HepG2 (cell line): ENCODE measurements at regions not wholly inside any gene's neighbourhood (a gene's known extent, or its start where the extent isn't known, plus 50 kb on each side); places are given as distances from the start of the nearest gene placed in this dataset.

Experiments
- ELF4 ChIP-seq: sonication (generic); formaldehyde crosslinking; IDR thresholded peaks from 2 replicates; pipeline ENCODE4 v1.5.0; 2020; ENCODE audit warnings: missing genetic modification reagents, mild to moderate bottlenecking, moderate library complexity, borderline replicate concordance
- GABPB1 ChIP-seq: IDR thresholded peaks from 2 replicates; pipeline ENCODE4 v1.6.1; 2016; ENCODE audit warnings: mild to moderate bottlenecking, missing genetic modification reagents, moderate library complexity, missing compliant biosample characterization
- ISL2 ChIP-seq: sonication (generic); formaldehyde crosslinking; IDR thresholded peaks from 2 replicates; pipeline ENCODE4 v1.5.0; 2020; ENCODE audit warnings: missing genetic modification reagents
- KDM1A ChIP-seq: IDR thresholded peaks from 2 replicates; pipeline ENCODE4 v1.6.1; 2016; ENCODE audit warnings: missing compliant biosample characterization
- NFATC3 ChIP-seq: sonication (generic); formaldehyde crosslinking; IDR thresholded peaks from 2 replicates; pipeline ENCODE4 v1.5.1; 2020; ENCODE audit warnings: mild to moderate bottlenecking, missing genetic modification reagents
- POLR2AphosphoS5 ChIP-seq: IDR thresholded peaks from 2 replicates; pipeline ENCODE4 v1.6.1; 2012; ENCODE audit warnings: low read depth, low read length
- RAD21 ChIP-seq: fragments of 450-650 bp; formaldehyde crosslinking; IDR thresholded peaks from 2 replicates; pipeline ENCODE4 v1.5.0; 2020; ENCODE audit warnings: mild to moderate bottlenecking
- SP1 ChIP-seq, 2 experiments: fragments of 450-650 bp in 1 of 2; sonication (generic) in 1 of 2; formaldehyde crosslinking in 1 of 2; IDR thresholded peaks; 2 replicates each; pipeline versions ENCODE4 v1.4.0 to v1.6.1; 2016 to 2020; ENCODE audit warnings: missing genetic modification reagents in 1 of 2
- ZNF780A ChIP-seq: sonication (generic); formaldehyde crosslinking; IDR thresholded peaks from 2 replicates; pipeline ENCODE4 v1.8.0; 2022; ENCODE audit warnings: mild to moderate bottlenecking, missing genetic modification reagents, moderate library complexity
- TF ChIP-seq, protein P1 (sequence below), 2 experiments: sonication (generic) in 1 of 2; formaldehyde crosslinking in 1 of 2; IDR thresholded peaks; 2 replicates each; pipeline versions ENCODE4 v1.5.1 to v1.6.1; 2011 to 2020; ENCODE audit warnings: borderline replicate concordance in 1 of 2, low read depth in 1 of 2, low read length in 1 of 2, mild to moderate bottlenecking in 1 of 2, missing genetic modification reagents in 1 of 2, moderate library complexity in 1 of 2
- TF ChIP-seq, protein P2 (sequence below): sonication (generic); formaldehyde crosslinking; IDR thresholded peaks from 2 replicates; pipeline ENCODE4 v1.4.0; 2020; ENCODE audit warnings: missing genetic modification reagents
- TF ChIP-seq, protein P3 (sequence below): sonication (generic); formaldehyde crosslinking; IDR thresholded peaks from 2 replicates; pipeline ENCODE4; 2020; ENCODE audit warnings: missing genetic modification reagents, mild to moderate bottlenecking, borderline replicate concordance
- TF ChIP-seq, protein P4 (sequence below): sonication (generic); formaldehyde crosslinking; IDR thresholded peaks from 2 replicates; pipeline ENCODE4 v1.5.0; 2020; ENCODE audit warnings: mild to moderate bottlenecking, missing genetic modification reagents, moderate library complexity
- TF ChIP-seq, protein P5 (sequence below): sonication (generic); formaldehyde crosslinking; conservative IDR thresholded peaks from 2 replicates; pipeline ENCODE4 v1.8.1; 2023; ENCODE audit warnings: missing genetic modification reagents

DNA sequence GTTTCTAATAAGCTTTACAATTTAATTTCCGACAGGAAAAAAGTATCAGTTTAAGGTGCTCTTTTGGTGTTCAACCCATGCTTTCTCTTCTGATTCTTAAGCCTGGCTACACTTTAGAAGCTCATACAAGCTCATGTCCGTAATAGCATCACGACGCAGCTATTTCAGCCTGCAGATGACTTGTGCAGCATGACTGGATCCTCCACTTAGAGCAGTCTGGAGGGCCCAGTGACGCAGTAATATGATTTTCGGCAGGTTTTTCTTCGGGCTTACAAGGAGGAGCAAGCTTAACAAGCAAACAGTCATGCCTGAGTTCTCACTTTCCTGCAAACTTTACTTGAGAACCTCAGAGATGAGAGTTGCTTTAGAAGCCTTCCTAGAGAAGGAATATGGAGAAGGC, 85.3 kb upstream of the MAML3 start:
- TF ChIP-seq ELF4 (CRISPR knock-in tag), result no peak
- TF ChIP-seq POLR2AphosphoS5, result no peak
- TF ChIP-seq, protein P1, sequence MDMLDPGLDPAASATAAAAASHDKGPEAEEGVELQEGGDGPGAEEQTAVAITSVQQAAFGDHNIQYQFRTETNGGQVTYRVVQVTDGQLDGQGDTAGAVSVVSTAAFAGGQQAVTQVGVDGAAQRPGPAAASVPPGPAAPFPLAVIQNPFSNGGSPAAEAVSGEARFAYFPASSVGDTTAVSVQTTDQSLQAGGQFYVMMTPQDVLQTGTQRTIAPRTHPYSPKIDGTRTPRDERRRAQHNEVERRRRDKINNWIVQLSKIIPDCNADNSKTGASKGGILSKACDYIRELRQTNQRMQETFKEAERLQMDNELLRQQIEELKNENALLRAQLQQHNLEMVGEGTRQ (IDR thresholded peaks at IDR 0.05; ENCODE audit: low read depth, low read length), result no peak
- TF ChIP-seq, protein P1 (CRISPR knock-in tag; IDR thresholded peaks at IDR 0.05; ENCODE audit: borderline replicate concordance), result no peak
- TF ChIP-seq, protein P2, sequence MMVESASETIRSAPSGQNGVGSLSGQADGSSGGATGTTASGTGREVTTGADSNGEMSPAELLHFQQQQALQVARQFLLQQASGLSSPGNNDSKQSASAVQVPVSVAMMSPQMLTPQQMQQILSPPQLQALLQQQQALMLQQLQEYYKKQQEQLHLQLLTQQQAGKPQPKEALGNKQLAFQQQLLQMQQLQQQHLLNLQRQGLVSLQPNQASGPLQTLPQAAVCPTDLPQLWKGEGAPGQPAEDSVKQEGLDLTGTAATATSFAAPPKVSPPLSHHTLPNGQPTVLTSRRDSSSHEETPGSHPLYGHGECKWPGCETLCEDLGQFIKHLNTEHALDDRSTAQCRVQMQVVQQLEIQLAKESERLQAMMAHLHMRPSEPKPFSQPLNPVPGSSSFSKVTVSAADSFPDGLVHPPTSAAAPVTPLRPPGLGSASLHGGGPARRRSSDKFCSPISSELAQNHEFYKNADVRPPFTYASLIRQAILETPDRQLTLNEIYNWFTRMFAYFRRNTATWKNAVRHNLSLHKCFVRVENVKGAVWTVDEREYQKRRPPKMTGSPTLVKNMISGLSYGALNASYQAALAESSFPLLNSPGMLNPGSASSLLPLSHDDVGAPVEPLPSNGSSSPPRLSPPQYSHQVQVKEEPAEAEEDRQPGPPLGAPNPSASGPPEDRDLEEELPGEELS, result no peak
- TF ChIP-seq, protein P3, sequence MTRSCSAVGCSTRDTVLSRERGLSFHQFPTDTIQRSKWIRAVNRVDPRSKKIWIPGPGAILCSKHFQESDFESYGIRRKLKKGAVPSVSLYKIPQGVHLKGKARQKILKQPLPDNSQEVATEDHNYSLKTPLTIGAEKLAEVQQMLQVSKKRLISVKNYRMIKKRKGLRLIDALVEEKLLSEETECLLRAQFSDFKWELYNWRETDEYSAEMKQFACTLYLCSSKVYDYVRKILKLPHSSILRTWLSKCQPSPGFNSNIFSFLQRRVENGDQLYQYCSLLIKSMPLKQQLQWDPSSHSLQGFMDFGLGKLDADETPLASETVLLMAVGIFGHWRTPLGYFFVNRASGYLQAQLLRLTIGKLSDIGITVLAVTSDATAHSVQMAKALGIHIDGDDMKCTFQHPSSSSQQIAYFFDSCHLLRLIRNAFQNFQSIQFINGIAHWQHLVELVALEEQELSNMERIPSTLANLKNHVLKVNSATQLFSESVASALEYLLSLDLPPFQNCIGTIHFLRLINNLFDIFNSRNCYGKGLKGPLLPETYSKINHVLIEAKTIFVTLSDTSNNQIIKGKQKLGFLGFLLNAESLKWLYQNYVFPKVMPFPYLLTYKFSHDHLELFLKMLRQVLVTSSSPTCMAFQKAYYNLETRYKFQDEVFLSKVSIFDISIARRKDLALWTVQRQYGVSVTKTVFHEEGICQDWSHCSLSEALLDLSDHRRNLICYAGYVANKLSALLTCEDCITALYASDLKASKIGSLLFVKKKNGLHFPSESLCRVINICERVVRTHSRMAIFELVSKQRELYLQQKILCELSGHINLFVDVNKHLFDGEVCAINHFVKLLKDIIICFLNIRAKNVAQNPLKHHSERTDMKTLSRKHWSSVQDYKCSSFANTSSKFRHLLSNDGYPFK, result no peak
- no peak for TF ChIP-seq KDM1A (CRISPR knock-in tag)
- TF ChIP-seq, protein P4, sequence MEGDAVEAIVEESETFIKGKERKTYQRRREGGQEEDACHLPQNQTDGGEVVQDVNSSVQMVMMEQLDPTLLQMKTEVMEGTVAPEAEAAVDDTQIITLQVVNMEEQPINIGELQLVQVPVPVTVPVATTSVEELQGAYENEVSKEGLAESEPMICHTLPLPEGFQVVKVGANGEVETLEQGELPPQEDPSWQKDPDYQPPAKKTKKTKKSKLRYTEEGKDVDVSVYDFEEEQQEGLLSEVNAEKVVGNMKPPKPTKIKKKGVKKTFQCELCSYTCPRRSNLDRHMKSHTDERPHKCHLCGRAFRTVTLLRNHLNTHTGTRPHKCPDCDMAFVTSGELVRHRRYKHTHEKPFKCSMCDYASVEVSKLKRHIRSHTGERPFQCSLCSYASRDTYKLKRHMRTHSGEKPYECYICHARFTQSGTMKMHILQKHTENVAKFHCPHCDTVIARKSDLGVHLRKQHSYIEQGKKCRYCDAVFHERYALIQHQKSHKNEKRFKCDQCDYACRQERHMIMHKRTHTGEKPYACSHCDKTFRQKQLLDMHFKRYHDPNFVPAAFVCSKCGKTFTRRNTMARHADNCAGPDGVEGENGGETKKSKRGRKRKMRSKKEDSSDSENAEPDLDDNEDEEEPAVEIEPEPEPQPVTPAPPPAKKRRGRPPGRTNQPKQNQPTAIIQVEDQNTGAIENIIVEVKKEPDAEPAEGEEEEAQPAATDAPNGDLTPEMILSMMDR (CRISPR knock-in tag), result no peak
- TF ChIP-seq RAD21 (CRISPR knock-in tag), result no peak
- no peak for TF ChIP-seq SP1 (IDR thresholded peaks at IDR 0.05)
- no peak for TF ChIP-seq SP1 (CRISPR knock-in tag; IDR thresholded peaks at IDR 0.05)
- no peak for TF ChIP-seq ZNF780A
- TF ChIP-seq NFATC3, result no peak
- TF ChIP-seq, protein P5, sequence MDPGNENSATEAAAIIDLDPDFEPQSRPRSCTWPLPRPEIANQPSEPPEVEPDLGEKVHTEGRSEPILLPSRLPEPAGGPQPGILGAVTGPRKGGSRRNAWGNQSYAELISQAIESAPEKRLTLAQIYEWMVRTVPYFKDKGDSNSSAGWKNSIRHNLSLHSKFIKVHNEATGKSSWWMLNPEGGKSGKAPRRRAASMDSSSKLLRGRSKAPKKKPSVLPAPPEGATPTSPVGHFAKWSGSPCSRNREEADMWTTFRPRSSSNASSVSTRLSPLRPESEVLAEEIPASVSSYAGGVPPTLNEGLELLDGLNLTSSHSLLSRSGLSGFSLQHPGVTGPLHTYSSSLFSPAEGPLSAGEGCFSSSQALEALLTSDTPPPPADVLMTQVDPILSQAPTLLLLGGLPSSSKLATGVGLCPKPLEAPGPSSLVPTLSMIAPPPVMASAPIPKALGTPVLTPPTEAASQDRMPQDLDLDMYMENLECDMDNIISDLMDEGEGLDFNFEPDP (CRISPR knock-in tag), result no peak
- TF ChIP-seq ISL2 (CRISPR knock-in tag), result no peak
- TF ChIP-seq GABPB1 (CRISPR knock-in tag), result no peak
